HUDEP-2 (cell line): ENCODE measurements at regions not wholly inside any gene's neighbourhood (a gene's known extent, or its start where the extent isn't known, plus 50 kb on each side); places are given as distances from the start of the nearest gene placed in this dataset.
A peak's percentile ranks its signal among the peaks of the same experiment; 100 is the strongest.

ENCODE experiments used
- DNase-seq, 76 experiments: peaks; one replicate each; lab custom pipeline; 2025; ENCODE audit not compliant: unreplicated experiment in 76 of 76; lab: John Stamatoyannopoulos, UW

- peak in 3 of 76 experiments; percentile 7 to 23 (median 22) for DNase-seq
Measured at GRCh38 chr11:113555071-113555619, 79.9 kb upstream of the DRD2 start.

- no peak for DNase-seq
Measured at GRCh38 chr11:113554526-113554925, 79.3 kb upstream of the DRD2 start.

GRCh38 chr11:113553915-113554314 lies 78.7 kb upstream of the DRD2 start:
- DNase-seq: peak in 1 of 76 experiments; percentile 4

- no peak for DNase-seq
Measured at GRCh38 chr11:113553235-113553634, 78.0 kb upstream of the DRD2 start.

GRCh38 chr11:113552271-113552670 lies 77.1 kb upstream of the DRD2 start:
- DNase-seq: no peak

- DNase-seq: no peak
Measured at GRCh38 chr11:113551645-113552044, 76.4 kb upstream of the DRD2 start.

GRCh38 chr11:113549611-113550578 lies 74.7 kb upstream of the DRD2 start:
- no peak for DNase-seq

- no peak for DNase-seq
Measured at GRCh38 chr11:113549061-113549460, 73.9 kb upstream of the DRD2 start.

- no peak for DNase-seq
Measured at GRCh38 chr11:113547739-113548138, 72.5 kb upstream of the DRD2 start.

- DNase-seq: no peak
Measured at GRCh38 chr11:113546757-113547507, 71.7 kb upstream of the DRD2 start.

GRCh38 chr11:113542420-113542819 lies 67.2 kb upstream of the DRD2 start:
- DNase-seq: no peak

GRCh38 chr11:113540416-113541330 lies 65.5 kb upstream of the DRD2 start:
- no peak for DNase-seq

GRCh38 chr11:113538451-113539412 lies 63.5 kb upstream of the DRD2 start:
- no peak for DNase-seq

GRCh38 chr11:113534625-113535024 lies 59.4 kb upstream of the DRD2 start:
- DNase-seq: no peak

- DNase-seq: no peak
Measured at GRCh38 chr11:113533425-113533698, 58.2 kb upstream of the DRD2 start.

- peak in 51 of 76 experiments; percentile 2 to 61 (median 26) for DNase-seq
Measured at GRCh38 chr11:113532697-113533424, 57.7 kb upstream of the DRD2 start.

- DNase-seq: no peak
Measured at GRCh38 chr11:113531575-113532451, 56.6 kb upstream of the DRD2 start.

GRCh38 chr11:113531083-113531482 lies 55.9 kb upstream of the DRD2 start:
- no peak for DNase-seq
